HCT116 (cell line): ENCODE measurements at regions not wholly inside any gene's neighbourhood (a gene's known extent, or its start where the extent isn't known, plus 50 kb on each side); places are given as distances from the start of the nearest gene placed in this dataset.

Experiments
- ATAC-seq: fragments of 200-7000 bp; cut with Tn5 transposase; 2 replicates; pipeline ENCODE4 v1.9.1; 2020; ENCODE audit warnings: mild to moderate bottlenecking, moderate library complexity
- BruUV-seq: library from RNA; stranded (reverse); fragments of 400-500 nt; replicated peaks from 2 replicates; lab custom pipeline; 2021; lab: Mats Ljungman, UMichigan
- CTCF ChIA-PET: fragments of 300-600 bp; sonication (Branson Sonifier 250); formaldehyde crosslinking; loops from one replicate; lab custom pipeline; 2021; ENCODE audit warnings: antibody characterized with exemption; lab: Charles Lee
- POLR2A ChIA-PET: fragments of 300-600, 350-600 bp; sonication (Branson Sonifier 250); formaldehyde crosslinking; loops from one replicate; lab custom pipeline; 2021; ENCODE audit warnings: antibody characterized with exemption; lab: Charles Lee
- RAD21 ChIA-PET, 2 experiments: fragments of 300-600 bp; sonication (Branson Sonifier 250); formaldehyde crosslinking; loops; one replicate each; lab custom pipeline; 2023; ENCODE audit warnings: low total read pairs in 2 of 2; ENCODE audit not compliant: uncharacterized antibody in 2 of 2, unreplicated experiment in 2 of 2, low non-redundant PET in 1 of 2; lab: Charles Lee
- DNase-seq: peaks from one replicate; pipeline ENCODE4 v3.0.0-alpha.2; 2010; ENCODE audit warnings: low read depth, low spot score
- H2AFZ ChIP-seq: fragments of 200-600 bp; shearing (Covaris generic), sonication (generic); 2 replicates; pipeline ENCODE4 v1.6.1; 2017; ENCODE audit warnings: low read depth, mixed run types, mixed read lengths, antibody characterized with exemption, low read length; ENCODE audit not compliant: poor library complexity, severe bottlenecking
- H3K27ac ChIP-seq: 2 replicates; pipeline ENCODE4 v1.5.1; 2012; ENCODE audit warnings: low read depth, low read length
- H3K27me3 ChIP-seq: fragments of 200-600 bp; sonication (generic); 2 replicates; pipeline ENCODE4 v1.6.1; 2016; ENCODE audit warnings: mixed run types, low read length, mixed read lengths; ENCODE audit not compliant: insufficient read depth
- H3K36me3 ChIP-seq, 2 experiments: fragments of 200-500 bp in 1 of 2; fragments of 200-600 bp in 1 of 2; sonication (Bioruptor generic) in 1 of 2; sonication (generic) in 1 of 2; 2 replicates each; pipeline versions ENCODE4 v1.5.1 to v1.6.1; 2014 to 2016; ENCODE audit warnings: low read length in 2 of 2, inconsistent platforms in 1 of 2, mixed read lengths in 1 of 2, mixed run types in 1 of 2; ENCODE audit not compliant: insufficient read depth in 2 of 2, control insufficient read depth in 1 of 2
- H3K4me1 ChIP-seq, 2 experiments: fragments of 200-600 bp in 1 of 2; sonication (generic) in 1 of 2; 2 replicates each; pipeline versions ENCODE4 v1.5.1 to v1.6.1; 2012 to 2017; ENCODE audit warnings: low read length in 2 of 2, inconsistent platforms in 1 of 2, mild to moderate bottlenecking in 1 of 2, mixed read lengths in 1 of 2, mixed run types in 1 of 2, moderate library complexity in 1 of 2; ENCODE audit not compliant: insufficient read depth in 2 of 2, control insufficient read depth in 1 of 2
- H3K4me2 ChIP-seq: fragments of 200-600 bp; sonication (generic); 2 replicates; pipeline ENCODE4 v1.6.1; 2017; ENCODE audit warnings: mixed run types, low read length, mixed read lengths
- H3K4me3 ChIP-seq, 2 experiments: fragments of 200-600 bp in 1 of 2; sonication (generic) in 1 of 2; replicated peaks in 1 of 2; 2 replicates each; pipeline ENCODE4 v1.5.1; 2011 to 2016; ENCODE audit warnings: low read length in 2 of 2, control low read depth in 1 of 2, low read depth in 1 of 2, mild to moderate bottlenecking in 1 of 2, mixed read lengths in 1 of 2, mixed run types in 1 of 2
- H3K79me2 ChIP-seq: fragments of 200-600 bp; sonication (generic); 2 replicates; pipeline ENCODE4 v1.6.1; 2017; ENCODE audit warnings: mild to moderate bottlenecking, mixed run types, low read length, moderate library complexity, mixed read lengths; ENCODE audit not compliant: insufficient read depth
- H3K9ac ChIP-seq: fragments of 200-600 bp; sonication (generic); 2 replicates; pipeline ENCODE4 v1.6.1; 2016; ENCODE audit warnings: low read length, mixed read lengths
- H3K9me2 ChIP-seq: fragments of 200-600 bp; sonication (generic), shearing (Covaris generic); 2 replicates; pipeline ENCODE4 v1.6.1; 2017; ENCODE audit warnings: mixed run types, mild to moderate bottlenecking, moderate library complexity; ENCODE audit not compliant: insufficient read depth
- H3K9me3 ChIP-seq, 2 experiments: fragments of 200-500 bp in 1 of 2; fragments of 200-600 bp in 1 of 2; sonication (Bioruptor generic) in 1 of 2; sonication (generic) in 1 of 2; 2 replicates each; pipeline ENCODE4 v1.6.1; 2014 to 2017; ENCODE audit warnings: low read length in 2 of 2, mixed read lengths in 2 of 2, inconsistent platforms in 1 of 2, low read depth in 1 of 2, mild to moderate bottlenecking in 1 of 2, mixed run types in 1 of 2, moderate library complexity in 1 of 2; ENCODE audit not compliant: control insufficient read depth in 1 of 2, insufficient read depth in 1 of 2
- H4K20me1 ChIP-seq: fragments of 200-600 bp; sonication (generic), shearing (Covaris generic); 2 replicates; pipeline ENCODE4 v1.6.1; 2017; ENCODE audit warnings: mixed run types, mild to moderate bottlenecking, moderate library complexity; ENCODE audit not compliant: insufficient read depth
- ATF3 ChIP-seq: IDR thresholded peaks from 2 replicates; pipeline ENCODE4 v1.6.1; 2012
- CTCF ChIP-seq, 3 experiments: fragments of 200-600 bp in 1 of 3; sonication (generic) in 1 of 3; IDR thresholded peaks in 2 of 3; conservative IDR thresholded peaks in 1 of 3; 2 replicates each; pipeline ENCODE4 v1.5.1; 2012 to 2017; ENCODE audit warnings: low read depth in 2 of 3, low read length in 2 of 3, antibody characterized with exemption in 1 of 3, borderline replicate concordance in 1 of 3, control low read depth in 1 of 3, mild to moderate bottlenecking in 1 of 3, mixed read lengths in 1 of 3, mixed run types in 1 of 3, moderate library complexity in 1 of 3; ENCODE audit not compliant: insufficient read depth in 1 of 3
- EZH2 ChIP-seq: fragments of 200-600 bp; sonication (generic); IDR thresholded peaks from 2 replicates; pipeline ENCODE4 v1.6.1; 2017; ENCODE audit warnings: antibody characterized with exemption, mixed run types
- JUND ChIP-seq: IDR thresholded peaks from 2 replicates; pipeline ENCODE4 v1.6.1; 2012
- MAX ChIP-seq: IDR thresholded peaks from 2 replicates; pipeline ENCODE4 v1.6.1; 2012
- POLR2A ChIP-seq: IDR thresholded peaks from 2 replicates; pipeline ENCODE4 v1.7.0; 2011; ENCODE audit warnings: borderline replicate concordance; ENCODE audit not compliant: insufficient read depth, insufficient read length; ENCODE audit errors: extremely low read depth
- POLR2AphosphoS5 ChIP-seq: IDR thresholded peaks from 2 replicates; pipeline ENCODE4 v1.6.1; 2011; ENCODE audit warnings: mild to moderate bottlenecking, low read depth, low read length, moderate library complexity
- REST ChIP-seq: IDR thresholded peaks from 2 replicates; pipeline ENCODE4 v1.6.1; 2012; ENCODE audit warnings: low read depth
- SRF ChIP-seq: IDR thresholded peaks from 2 replicates; pipeline ENCODE4 v1.6.1; 2012; ENCODE audit warnings: low read depth
- TCF7L2 ChIP-seq: IDR thresholded peaks from 2 replicates; pipeline ENCODE4 v1.7.0; 2011; ENCODE audit warnings: borderline replicate concordance, inconsistent platforms; ENCODE audit not compliant: insufficient read depth, insufficient read length; ENCODE audit errors: extremely low read depth
- YY1 ChIP-seq: IDR thresholded peaks from 2 replicates; pipeline ENCODE4 v1.6.1; 2011; ENCODE audit warnings: low read length, low read depth, moderate library complexity, mild to moderate bottlenecking; ENCODE audit not compliant: insufficient replicate concordance; ENCODE audit errors: extremely low read depth
- ZBTB33 ChIP-seq: IDR thresholded peaks from 2 replicates; pipeline ENCODE4 v1.6.1; 2011; ENCODE audit warnings: mild to moderate bottlenecking, low read length, moderate library complexity; ENCODE audit not compliant: insufficient replicate concordance; ENCODE audit errors: extremely low read depth
- intact Hi-C: fragments of 100-400 bp; cut with micrococcal nuclease; formaldehyde crosslinking; loops from 2 replicates; pipeline ENCODE4 v1.10.0; 2022

GRCh38 chr5:57412680-57413079 is 69.9 kb downstream of the ACTBL2 start (continued):
- no peak for TF ChIP-seq REST
- no peak for TF ChIP-seq TCF7L2

GRCh38 chr5:57411982-57412381 is 70.6 kb downstream of the ACTBL2 start:
- Histone ChIP-seq H3K4me2 (no peak overlapping the region), H2AFZ (no peak overlapping the region), H3K9me3 (no peaks in the 10 kb centered on the region), H3K9ac (no peak overlapping the region), H3K4me1 (no peaks in the 10 kb centered on the region), H3K36me3 (no peaks in the 10 kb centered on the region), H3K27me3 (no peaks in the 10 kb centered on the region), H3K27ac (no peak overlapping the region), H4K20me1 (no peaks in the 10 kb centered on the region), H3K9me2 (no peaks in the 10 kb centered on the region), H3K79me2 (no peaks in the 10 kb centered on the region), H3K4me3 (no peak overlapping the region)
- CTCF ChIA-PET: no interaction called here
- POLR2A ChIA-PET: no interaction called here
- ATAC-seq (no peak), DNase-seq (no peak)
- RAD21 ChIA-PET: no interaction called here
- BruUV-seq: no TSS peak
- TF ChIP-seq REST: no peak
- no peak for TF ChIP-seq MAX
- TF ChIP-seq SRF: no peak
- no peak for TF ChIP-seq ATF3
- TF ChIP-seq POLR2A: no peak
- TF ChIP-seq YY1: no peak
- no peak for TF ChIP-seq ZBTB33
- no peak for TF ChIP-seq POLR2AphosphoS5
- TF ChIP-seq CTCF (IDR thresholded peaks at IDR 0.05 in 2 of 3, conservative IDR thresholded peaks at IDR 0.05 in 1 of 3; ENCODE audit: borderline replicate concordance in 1 of 3, insufficient read depth in 1 of 3, low read depth in 2 of 3, low read length in 2 of 3): no peak
- no peak for TF ChIP-seq JUND
- no peak for TF ChIP-seq EZH2
- intact Hi-C loops: no loop called here
